Activated CD8-positive, alpha-beta memory T cell treated with anti-CD3 and anti-CD28 coated beads, Interleukin-2, amount 10 ng/mL, durations not matched to agents 7 days and 5 days (primary cell): ENCODE measurements at regions not wholly inside any gene's neighbourhood (a gene's known extent, or its start where the extent isn't known, plus 50 kb on each side); places are given as distances from the start of the nearest gene placed in this dataset.

Experiments used
- ATAC-seq: fragments of 150-1000 bp; cut with Tn5 transposase; one replicate; pipeline ENCODE4 v1.10.0; 2021; ENCODE audit warnings: moderate library complexity
- CTCF ChIA-PET: fragments of 350-600 bp; sonication (Branson Sonifier 250); formaldehyde crosslinking; loops from one replicate; lab custom pipeline; 2021; ENCODE audit warnings: antibody characterized with exemption; lab: Charles Lee
- DNase-seq: peaks from one replicate; pipeline ENCODE4 v3.0.0-alpha.2; 2020
- H3K27ac Mint-ChIP-seq: one replicate; pipeline ENCODE4 v1.8.0; 2021; ENCODE audit warnings: mild to moderate bottlenecking, mixed read lengths
- H3K27me3 Mint-ChIP-seq: one replicate; pipeline ENCODE4 v1.8.0; 2021; ENCODE audit warnings: mixed read lengths
- H3K36me3 Mint-ChIP-seq: one replicate; pipeline ENCODE4 v1.8.0; 2021; ENCODE audit warnings: mild to moderate bottlenecking, mixed read lengths
- H3K4me1 Mint-ChIP-seq: one replicate; pipeline ENCODE4 v1.8.0; 2021; ENCODE audit warnings: mixed read lengths
- H3K4me3 Mint-ChIP-seq: one replicate; pipeline ENCODE4 v1.8.0; 2021; ENCODE audit warnings: mild to moderate bottlenecking, moderate library complexity, mixed read lengths
- H3K9me3 Mint-ChIP-seq: one replicate; pipeline ENCODE4 v1.8.0; 2022; ENCODE audit warnings: low read depth, mixed read lengths

GRCh38 chr6:167441715-167442206, 116.9 kb downstream of the TTLL2 start:
- DNase-seq (no peak), ATAC-seq (no peak)
- Mint-ChIP-seq H3K9me3 (no peaks in the 10 kb centered on the region), H3K27ac (no peak overlapping the region), H3K4me3 (no peak overlapping the region), H3K4me1 (no peaks in the 10 kb centered on the region), H3K27me3 (peaks cover 12% of the 10 kb centered on the region), H3K36me3 (no peaks in the 10 kb centered on the region)
- CTCF ChIA-PET, result no interaction called here

- ATAC-seq (no peak), DNase-seq (no peak)
- H3K36me3 Mint-ChIP-seq, result no peaks in the 10 kb centered on the region
Observed at GRCh38 chr6:167442245-167442644, 117.4 kb downstream of the TTLL2 start.

GRCh38 chr6:167442796-167443680, 118.2 kb downstream of the TTLL2 start:
- DNase-seq, result no peak
- no peaks in the 10 kb centered on the region for H3K9me3 Mint-ChIP-seq
- ATAC-seq, result no peak
- no peak overlapping the region for H3K27ac Mint-ChIP-seq
- no peaks in the 10 kb centered on the region for H3K4me1 Mint-ChIP-seq
- no peaks in the 10 kb centered on the region for H3K36me3 Mint-ChIP-seq
- peaks cover 12% of the 10 kb centered on the region for H3K27me3 Mint-ChIP-seq
- H3K4me3 Mint-ChIP-seq, result no peak overlapping the region
- CTCF ChIA-PET, result no interaction called here

More at GRCh38 chr6:167442245-167442644, 117.4 kb downstream of the TTLL2 start:
- Mint-ChIP-seq H3K27ac (no peak overlapping the region), H3K9me3 (no peaks in the 10 kb centered on the region), H3K4me3 (no peak overlapping the region), H3K27me3 (peaks cover 12% of the 10 kb centered on the region), H3K4me1 (no peaks in the 10 kb centered on the region)
- CTCF ChIA-PET, result no interaction called here

GRCh38 chr6:167444602-167445346, 119.9 kb downstream of the TTLL2 start:
- no peak overlapping the region for H3K27ac Mint-ChIP-seq
- H3K36me3 Mint-ChIP-seq, result no peaks in the 10 kb centered on the region
- CTCF ChIA-PET, result no interaction called here
- ATAC-seq (no peak), DNase-seq (no peak)
- no peaks in the 10 kb centered on the region for H3K9me3 Mint-ChIP-seq
- H3K4me3 Mint-ChIP-seq, result no peak overlapping the region
- H3K27me3 Mint-ChIP-seq, result peaks cover 9% of the 10 kb centered on the region
- no peaks in the 10 kb centered on the region for H3K4me1 Mint-ChIP-seq

GRCh38 chr6:167445568-167445967, 120.7 kb downstream of the TTLL2 start:
- Mint-ChIP-seq H3K27ac (no peak overlapping the region), H3K9me3 (no peaks in the 10 kb centered on the region), H3K4me3 (no peak overlapping the region), H3K4me1 (no peaks in the 10 kb centered on the region), H3K27me3 (peaks cover 9% of the 10 kb centered on the region), H3K36me3 (no peaks in the 10 kb centered on the region)
- CTCF ChIA-PET, result no interaction called here
- DNase-seq (no peak), ATAC-seq (no peak)

- no peaks in the 10 kb centered on the region for H3K4me1 Mint-ChIP-seq
- CTCF ChIA-PET, result no interaction called here
Observed at GRCh38 chr6:167446046-167446445, 121.2 kb downstream of the TTLL2 start.

GRCh38 chr6:167446971-167447370, 122.1 kb downstream of the TTLL2 start:
- H3K36me3 Mint-ChIP-seq, result no peaks in the 10 kb centered on the region
- ATAC-seq (no peak), DNase-seq (no peak)
- peaks cover 6% of the 10 kb centered on the region for H3K27me3 Mint-ChIP-seq
- CTCF ChIA-PET, result no interaction called here
- no peak overlapping the region for H3K4me3 Mint-ChIP-seq
- H3K4me1 Mint-ChIP-seq, result no peaks in the 10 kb centered on the region
- H3K9me3 Mint-ChIP-seq, result no peaks in the 10 kb centered on the region
- no peak overlapping the region for H3K27ac Mint-ChIP-seq

More at GRCh38 chr6:167446046-167446445, 121.2 kb downstream of the TTLL2 start:
- H3K27me3 Mint-ChIP-seq, result peaks cover 9% of the 10 kb centered on the region
- H3K36me3 Mint-ChIP-seq, result no peaks in the 10 kb centered on the region
- no peak for DNase-seq
- H3K27ac Mint-ChIP-seq, result no peak overlapping the region
- no peaks in the 10 kb centered on the region for H3K9me3 Mint-ChIP-seq
- H3K4me3 Mint-ChIP-seq, result no peak overlapping the region
- no peak for ATAC-seq

- H3K27ac Mint-ChIP-seq, result no peak overlapping the region
- CTCF ChIA-PET, result no interaction called here
Observed at GRCh38 chr6:167448378-167448777, 123.5 kb downstream of the TTLL2 start.

GRCh38 chr6:167449094-167449861, 124.4 kb downstream of the TTLL2 start:
- no peaks in the 10 kb centered on the region for H3K4me1 Mint-ChIP-seq
- no peak for ATAC-seq
- no peak overlapping the region for H3K4me3 Mint-ChIP-seq

More at GRCh38 chr6:167448378-167448777, 123.5 kb downstream of the TTLL2 start:
- no peaks in the 10 kb centered on the region for H3K4me1 Mint-ChIP-seq
- no peak for ATAC-seq
- no peak overlapping the region for H3K4me3 Mint-ChIP-seq
- DNase-seq, result no peak
- H3K36me3 Mint-ChIP-seq, result no peaks in the 10 kb centered on the region
- no peaks in the 10 kb centered on the region for H3K9me3 Mint-ChIP-seq
- no peaks in the 10 kb centered on the region for H3K27me3 Mint-ChIP-seq

GRCh38 chr6:167450626-167451025, 125.7 kb downstream of the TTLL2 start:
- Mint-ChIP-seq H3K4me3 (no peak overlapping the region), H3K27me3 (no peaks in the 10 kb centered on the region), H3K27ac (no peak overlapping the region), H3K36me3 (no peaks in the 10 kb centered on the region), H3K4me1 (no peaks in the 10 kb centered on the region), H3K9me3 (no peaks in the 10 kb centered on the region)
- no peak for DNase-seq
- CTCF ChIA-PET, result no interaction called here
- ATAC-seq, result no peak

More at GRCh38 chr6:167449094-167449861, 124.4 kb downstream of the TTLL2 start:
- H3K27ac Mint-ChIP-seq, result no peak overlapping the region
- no peaks in the 10 kb centered on the region for H3K9me3 Mint-ChIP-seq
- no peak for DNase-seq
- H3K27me3 Mint-ChIP-seq, result no peaks in the 10 kb centered on the region
- CTCF ChIA-PET, result no interaction called here
- H3K36me3 Mint-ChIP-seq, result no peaks in the 10 kb centered on the region

GRCh38 chr6:167452338-167453081, 127.6 kb downstream of the TTLL2 start:
- no peak overlapping the region for H3K4me3 Mint-ChIP-seq
- no peaks in the 10 kb centered on the region for H3K9me3 Mint-ChIP-seq
- peaks cover 7% of the 10 kb centered on the region for H3K27me3 Mint-ChIP-seq
- ATAC-seq (no peak), DNase-seq (no peak)
- H3K27ac Mint-ChIP-seq, result no peak overlapping the region
- CTCF ChIA-PET, result no interaction called here
- H3K36me3 Mint-ChIP-seq, result no peaks in the 10 kb centered on the region
- H3K4me1 Mint-ChIP-seq, result no peaks in the 10 kb centered on the region

- ATAC-seq, result no peak
- CTCF ChIA-PET, result no interaction called here
- H3K27ac Mint-ChIP-seq, result no peak overlapping the region
- no peaks in the 10 kb centered on the region for H3K4me1 Mint-ChIP-seq
- H3K9me3 Mint-ChIP-seq, result no peaks in the 10 kb centered on the region
- H3K27me3 Mint-ChIP-seq, result peaks cover 7% of the 10 kb centered on the region
- no peak for DNase-seq
- no peaks in the 10 kb centered on the region for H3K36me3 Mint-ChIP-seq
- H3K4me3 Mint-ChIP-seq, result no peak overlapping the region
Observed at GRCh38 chr6:167453082-167453446, 128.2 kb downstream of the TTLL2 start.

- ATAC-seq (no peak), DNase-seq (no peak)
- CTCF ChIA-PET, result no interaction called here
- no peaks in the 10 kb centered on the region for H3K36me3 Mint-ChIP-seq
- H3K9me3 Mint-ChIP-seq, result no peaks in the 10 kb centered on the region
- peaks cover 7% of the 10 kb centered on the region for H3K27me3 Mint-ChIP-seq
- no peak overlapping the region for H3K27ac Mint-ChIP-seq
- no peaks in the 10 kb centered on the region for H3K4me1 Mint-ChIP-seq
- H3K4me3 Mint-ChIP-seq, result no peak overlapping the region
Observed at GRCh38 chr6:167454003-167454402, 129.1 kb downstream of the TTLL2 start.
